ENCODE measurements at regions not wholly inside any gene's neighbourhood (a gene's known extent, or its start where the extent isn't known, plus 50 kb on each side); places are given as distances from the start of the nearest gene placed in this dataset.

DNA sequence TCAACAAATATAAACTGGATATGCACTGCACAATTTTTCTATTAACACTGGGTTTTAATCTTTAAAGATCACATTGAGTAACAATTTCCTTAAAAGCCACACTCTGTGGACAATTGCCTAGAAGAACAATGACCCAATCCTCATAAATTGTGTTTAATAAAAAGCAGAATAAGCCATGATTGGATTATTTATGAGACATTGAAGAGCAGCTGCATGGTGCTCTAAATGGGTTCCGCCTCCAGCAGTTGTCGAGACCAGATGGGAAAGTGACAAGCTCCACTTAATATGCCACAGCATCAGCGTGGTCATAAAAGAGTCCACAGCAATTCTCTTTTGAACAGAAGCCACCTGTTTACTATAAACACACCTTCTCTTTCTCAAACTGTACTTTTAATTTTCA lies 635.2 kb upstream of the FRG1 start:
- H3K4me1 ChIP-seq (ENCODE audit: control insufficient read depth in 1 of 2, insufficient read depth in 2 of 2, low read length in 2 of 2), result no peaks in the 10 kb centered on the region
- no peaks in the 10 kb centered on the region for H3K9me2 ChIP-seq (ENCODE audit: insufficient read depth)
- H3K4me3 ChIP-seq (replicated peaks in 1 of 2; ENCODE audit: low read depth in 1 of 2, low read length in 2 of 2), result no peak overlapping the region
- no peaks in the 10 kb centered on the region for H3K27me3 ChIP-seq (ENCODE audit: insufficient read depth, low read length)
- intact Hi-C loops (cut with micrococcal nuclease), result no loop called here
- no peaks in the 10 kb centered on the region for H3K36me3 ChIP-seq (ENCODE audit: control insufficient read depth in 1 of 2, insufficient read depth in 2 of 2, low read length in 2 of 2)
- RAD21 ChIA-PET (ENCODE audit: low non-redundant PET in 1 of 2, low total read pairs in 2 of 2, uncharacterized antibody in 2 of 2, unreplicated experiment in 2 of 2), result no interaction called here
- no peaks in the 10 kb centered on the region for H3K9me3 ChIP-seq (ENCODE audit: control insufficient read depth in 1 of 2, insufficient read depth in 1 of 2, low read depth in 1 of 2, low read length in 2 of 2)
- no peak overlapping the region for H3K4me2 ChIP-seq (ENCODE audit: low read length)
- H3K27ac ChIP-seq (ENCODE audit: low read depth, low read length), result no peak overlapping the region
- no peak for TF ChIP-seq POLR2A (IDR thresholded peaks at IDR 0.05; ENCODE audit: borderline replicate concordance, extremely low read depth, insufficient read depth, insufficient read length)
- no peak for TF ChIP-seq SRF (IDR thresholded peaks at IDR 0.05; ENCODE audit: low read depth)
- TF ChIP-seq EZH2phosphoT487 (IDR thresholded peaks at IDR 0.05; ENCODE audit: borderline replicate concordance), result no peak
- no peak for TF ChIP-seq RAD21 (IDR thresholded peaks at IDR 0.05; ENCODE audit: low read depth)
- H4K20me1 ChIP-seq (ENCODE audit: insufficient read depth), result no peaks in the 10 kb centered on the region
- no peak for ATAC-seq
- POLR2A ChIA-PET, result no interaction called here
- no peak overlapping the region for H3K9ac ChIP-seq (ENCODE audit: low read length)
- CTCF ChIA-PET, result no interaction called here
- H3K79me2 ChIP-seq (ENCODE audit: insufficient read depth, low read length), result no peaks in the 10 kb centered on the region
- no peak overlapping the region for H2AFZ ChIP-seq (ENCODE audit: low read depth, low read length, poor library complexity, severe bottlenecking)
- BruUV-seq (replicated peaks), result no TSS peak
- DNase-seq (ENCODE audit: low read depth, low spot score), result no peak

GRCh38 chr4:189311251-189311650 lies 629.4 kb upstream of the FRG1 start:
- no peak for DNase-seq (ENCODE audit: low read depth, low spot score)
- no peaks in the 10 kb centered on the region for H3K9me3 ChIP-seq (ENCODE audit: control insufficient read depth in 1 of 2, insufficient read depth in 1 of 2, low read depth in 1 of 2, low read length in 2 of 2)
- intact Hi-C loops (cut with micrococcal nuclease), result no loop called here
- H4K20me1 ChIP-seq (ENCODE audit: insufficient read depth), result no peaks in the 10 kb centered on the region; the same call in 1 of the 2 replicates
- no TSS peak for BruUV-seq (replicated peaks)
- no peak for TF ChIP-seq CEBPB (IDR thresholded peaks at IDR 0.05; ENCODE audit: low read depth)
- no peak for TF ChIP-seq RAD21 (IDR thresholded peaks at IDR 0.05; ENCODE audit: low read depth)
- TF ChIP-seq POLR2AphosphoS5 (IDR thresholded peaks at IDR 0.05; ENCODE audit: low read depth, low read length), result no peak
- TF ChIP-seq TCF7L2 (IDR thresholded peaks at IDR 0.05; ENCODE audit: borderline replicate concordance, extremely low read depth, insufficient read depth, insufficient read length), result no peak
- TF ChIP-seq ZFX (IDR thresholded peaks at IDR 0.05), result no peak
- TF ChIP-seq MAX (IDR thresholded peaks at IDR 0.05), result no peak
- TF ChIP-seq CTCF (IDR thresholded peaks at IDR 0.05 in 2 of 3, conservative IDR thresholded peaks at IDR 0.05 in 1 of 3; ENCODE audit: borderline replicate concordance in 1 of 3, insufficient read depth in 1 of 3, low read depth in 2 of 3, low read length in 2 of 3), result no peak
- TF ChIP-seq EGR1 (IDR thresholded peaks at IDR 0.05; ENCODE audit: low read depth), result no peak
- TF ChIP-seq YY1 (IDR thresholded peaks at IDR 0.05; ENCODE audit: extremely low read depth, insufficient replicate concordance, low read depth, low read length), result no peak
- TF ChIP-seq, protein P1, sequence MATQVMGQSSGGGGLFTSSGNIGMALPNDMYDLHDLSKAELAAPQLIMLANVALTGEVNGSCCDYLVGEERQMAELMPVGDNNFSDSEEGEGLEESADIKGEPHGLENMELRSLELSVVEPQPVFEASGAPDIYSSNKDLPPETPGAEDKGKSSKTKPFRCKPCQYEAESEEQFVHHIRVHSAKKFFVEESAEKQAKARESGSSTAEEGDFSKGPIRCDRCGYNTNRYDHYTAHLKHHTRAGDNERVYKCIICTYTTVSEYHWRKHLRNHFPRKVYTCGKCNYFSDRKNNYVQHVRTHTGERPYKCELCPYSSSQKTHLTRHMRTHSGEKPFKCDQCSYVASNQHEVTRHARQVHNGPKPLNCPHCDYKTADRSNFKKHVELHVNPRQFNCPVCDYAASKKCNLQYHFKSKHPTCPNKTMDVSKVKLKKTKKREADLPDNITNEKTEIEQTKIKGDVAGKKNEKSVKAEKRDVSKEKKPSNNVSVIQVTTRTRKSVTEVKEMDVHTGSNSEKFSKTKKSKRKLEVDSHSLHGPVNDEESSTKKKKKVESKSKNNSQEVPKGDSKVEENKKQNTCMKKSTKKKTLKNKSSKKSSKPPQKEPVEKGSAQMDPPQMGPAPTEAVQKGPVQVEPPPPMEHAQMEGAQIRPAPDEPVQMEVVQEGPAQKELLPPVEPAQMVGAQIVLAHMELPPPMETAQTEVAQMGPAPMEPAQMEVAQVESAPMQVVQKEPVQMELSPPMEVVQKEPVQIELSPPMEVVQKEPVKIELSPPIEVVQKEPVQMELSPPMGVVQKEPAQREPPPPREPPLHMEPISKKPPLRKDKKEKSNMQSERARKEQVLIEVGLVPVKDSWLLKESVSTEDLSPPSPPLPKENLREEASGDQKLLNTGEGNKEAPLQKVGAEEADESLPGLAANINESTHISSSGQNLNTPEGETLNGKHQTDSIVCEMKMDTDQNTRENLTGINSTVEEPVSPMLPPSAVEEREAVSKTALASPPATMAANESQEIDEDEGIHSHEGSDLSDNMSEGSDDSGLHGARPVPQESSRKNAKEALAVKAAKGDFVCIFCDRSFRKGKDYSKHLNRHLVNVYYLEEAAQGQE (IDR thresholded peaks at IDR 0.05; ENCODE audit: low read depth), result no peak
- RAD21 ChIA-PET (ENCODE audit: low non-redundant PET in 1 of 2, low total read pairs in 2 of 2, uncharacterized antibody in 2 of 2, unreplicated experiment in 2 of 2), result no interaction called here
- H3K36me3 ChIP-seq (ENCODE audit: control insufficient read depth in 1 of 2, insufficient read depth in 2 of 2, low read length in 2 of 2), result no peaks in the 10 kb centered on the region
- no peaks in the 10 kb centered on the region for H3K27me3 ChIP-seq (ENCODE audit: insufficient read depth, low read length)
- ATAC-seq, result no peak
- no peak overlapping the region for H3K27ac ChIP-seq (ENCODE audit: low read depth, low read length)
- H3K79me2 ChIP-seq (ENCODE audit: insufficient read depth, low read length), result no peaks in the 10 kb centered on the region
- H3K4me2 ChIP-seq (ENCODE audit: low read length), result no peak overlapping the region
- H2AFZ ChIP-seq (ENCODE audit: low read depth, low read length, poor library complexity, severe bottlenecking), result no peak overlapping the region
- no peak overlapping the region for H3K4me3 ChIP-seq (replicated peaks in 1 of 2; ENCODE audit: low read depth in 1 of 2, low read length in 2 of 2)
- POLR2A ChIA-PET, result no interaction called here
- no peak overlapping the region for H3K9ac ChIP-seq (ENCODE audit: low read length)
- H3K9me2 ChIP-seq (ENCODE audit: insufficient read depth), result no peaks in the 10 kb centered on the region
- H3K4me1 ChIP-seq (ENCODE audit: control insufficient read depth in 1 of 2, insufficient read depth in 2 of 2, low read length in 2 of 2), result no peaks in the 10 kb centered on the region
- CTCF ChIA-PET, result no interaction called here
